Nephron progenitor cell (in vitro differentiated cells): ENCODE measurements at regions not wholly inside any gene's neighbourhood (a gene's known extent, or its start where the extent isn't known, plus 50 kb on each side); places are given as distances from the start of the nearest gene placed in this dataset.

ENCODE experiments used
- DNase-seq: peaks from one replicate; pipeline ENCODE4 v3.0.0; 2021
- H3K27ac Mint-ChIP-seq: 2 replicates; pipeline ENCODE4 v1.8.0; 2021; ENCODE audit warnings: mild to moderate bottlenecking, moderate library complexity, mixed read lengths
- H3K27me3 Mint-ChIP-seq: 2 replicates; pipeline ENCODE4 v1.8.0; 2021; ENCODE audit warnings: mild to moderate bottlenecking, low read depth, mixed read lengths; ENCODE audit not compliant: poor library complexity
- H3K36me3 Mint-ChIP-seq: 2 replicates; pipeline ENCODE4 v1.8.0; 2021; ENCODE audit warnings: low read depth, mixed read lengths
- H3K4me1 Mint-ChIP-seq: 2 replicates; pipeline ENCODE4 v1.8.0; 2021; ENCODE audit warnings: mixed read lengths
- H3K4me3 Mint-ChIP-seq: 2 replicates; pipeline ENCODE4 v1.8.0; 2021; ENCODE audit warnings: mild to moderate bottlenecking, moderate library complexity, mixed read lengths
- H3K9me3 Mint-ChIP-seq: 2 replicates; pipeline ENCODE4 v1.8.0; 2021; ENCODE audit warnings: mild to moderate bottlenecking, moderate library complexity, mixed read lengths
- TF ChIP-seq, protein P1 (sequence below): fragments of 200-600 bp; sonication (generic); IDR thresholded peaks from 2 replicates; pipeline ENCODE4 v1.5.0; 2021; ENCODE audit warnings: antibody characterized with exemption

DNA sequence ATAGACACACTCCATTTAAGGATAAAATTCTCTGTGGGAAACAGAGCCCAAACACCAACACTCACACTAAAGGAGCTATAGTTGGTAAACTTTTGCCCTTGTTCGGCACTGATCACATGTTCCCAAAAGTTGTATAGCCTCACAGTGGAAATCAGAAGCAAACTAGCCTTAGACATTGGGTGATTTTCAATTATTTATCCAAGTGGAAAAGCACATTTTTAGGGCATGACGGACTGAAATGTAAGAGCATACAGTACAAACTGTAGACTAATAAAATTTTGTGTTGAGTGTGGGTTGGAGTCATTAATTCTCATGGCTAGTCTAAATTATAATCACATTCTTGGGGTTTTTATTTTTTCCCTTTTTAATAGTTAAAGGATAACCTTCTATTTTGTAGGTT lies 202.4 kb downstream of the MOXD1 start:
- no peak overlapping the region for H3K4me3 Mint-ChIP-seq
- H3K27ac Mint-ChIP-seq: no peak overlapping the region
- no peaks in the 10 kb centered on the region for H3K9me3 Mint-ChIP-seq
- H3K27me3 Mint-ChIP-seq: no peaks in the 10 kb centered on the region
- peaks cover 4% of the 10 kb centered on the region for H3K4me1 Mint-ChIP-seq
- no peaks in the 10 kb centered on the region for H3K36me3 Mint-ChIP-seq
- no peak for DNase-seq
- TF ChIP-seq, protein P1, sequence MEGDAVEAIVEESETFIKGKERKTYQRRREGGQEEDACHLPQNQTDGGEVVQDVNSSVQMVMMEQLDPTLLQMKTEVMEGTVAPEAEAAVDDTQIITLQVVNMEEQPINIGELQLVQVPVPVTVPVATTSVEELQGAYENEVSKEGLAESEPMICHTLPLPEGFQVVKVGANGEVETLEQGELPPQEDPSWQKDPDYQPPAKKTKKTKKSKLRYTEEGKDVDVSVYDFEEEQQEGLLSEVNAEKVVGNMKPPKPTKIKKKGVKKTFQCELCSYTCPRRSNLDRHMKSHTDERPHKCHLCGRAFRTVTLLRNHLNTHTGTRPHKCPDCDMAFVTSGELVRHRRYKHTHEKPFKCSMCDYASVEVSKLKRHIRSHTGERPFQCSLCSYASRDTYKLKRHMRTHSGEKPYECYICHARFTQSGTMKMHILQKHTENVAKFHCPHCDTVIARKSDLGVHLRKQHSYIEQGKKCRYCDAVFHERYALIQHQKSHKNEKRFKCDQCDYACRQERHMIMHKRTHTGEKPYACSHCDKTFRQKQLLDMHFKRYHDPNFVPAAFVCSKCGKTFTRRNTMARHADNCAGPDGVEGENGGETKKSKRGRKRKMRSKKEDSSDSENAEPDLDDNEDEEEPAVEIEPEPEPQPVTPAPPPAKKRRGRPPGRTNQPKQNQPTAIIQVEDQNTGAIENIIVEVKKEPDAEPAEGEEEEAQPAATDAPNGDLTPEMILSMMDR: no peak

DNA sequence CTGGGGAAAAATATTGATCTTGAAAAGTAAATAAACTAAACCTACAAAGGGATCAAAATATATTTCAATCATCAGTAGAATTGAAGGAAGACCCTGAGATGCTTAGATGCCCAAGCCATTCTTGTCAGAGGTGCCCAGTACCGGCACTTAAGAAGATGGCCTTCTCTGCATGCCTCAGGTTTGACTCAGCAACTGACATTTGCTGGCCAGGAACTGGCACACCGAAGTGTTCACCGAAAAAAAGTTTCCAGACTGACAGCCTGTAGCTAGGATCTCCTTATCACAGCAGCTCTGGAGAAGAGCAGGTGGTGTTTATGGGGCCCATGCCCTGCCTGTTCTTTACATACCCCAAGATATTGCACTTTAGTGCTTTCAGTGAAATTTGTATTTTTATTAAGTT lies 203.2 kb downstream of the MOXD1 start:
- no peaks in the 10 kb centered on the region for H3K9me3 Mint-ChIP-seq
- H3K27me3 Mint-ChIP-seq: no peaks in the 10 kb centered on the region
- H3K27ac Mint-ChIP-seq: no peak overlapping the region
- no peaks in the 10 kb centered on the region for H3K36me3 Mint-ChIP-seq
- no peak overlapping the region for H3K4me3 Mint-ChIP-seq
- H3K4me1 Mint-ChIP-seq: peaks cover 4% of the 10 kb centered on the region
- TF ChIP-seq, protein P1: no peak
- DNase-seq: no peak

DNA sequence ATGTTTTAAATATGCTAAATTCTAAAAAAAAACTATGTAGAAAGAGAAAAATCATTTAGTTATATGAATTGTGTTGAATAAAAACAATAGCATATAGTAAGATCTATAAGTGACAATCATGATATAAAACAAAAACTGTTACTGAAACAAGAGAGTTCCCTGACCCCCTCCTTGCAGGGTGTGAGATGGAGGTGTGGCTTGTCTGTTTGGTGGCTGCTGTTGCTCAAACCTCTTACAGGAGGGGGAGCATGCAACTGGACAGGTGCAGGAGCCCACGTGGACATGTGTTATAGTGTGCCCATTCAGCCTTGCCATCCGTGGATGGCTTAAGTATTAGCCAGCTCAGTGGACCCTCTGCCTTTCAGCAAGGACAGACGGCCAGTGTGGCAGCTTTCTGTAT lies 206.7 kb downstream of the MOXD1 start:
- Mint-ChIP-seq H3K9me3 (no peaks in the 10 kb centered on the region), H3K4me3 (no peak overlapping the region), H3K27me3 (no peaks in the 10 kb centered on the region), H3K36me3 (no peaks in the 10 kb centered on the region), H3K4me1 (no peaks in the 10 kb centered on the region), H3K27ac (no peak overlapping the region)
- DNase-seq: no peak
- TF ChIP-seq, protein P1: no peak

DNA sequence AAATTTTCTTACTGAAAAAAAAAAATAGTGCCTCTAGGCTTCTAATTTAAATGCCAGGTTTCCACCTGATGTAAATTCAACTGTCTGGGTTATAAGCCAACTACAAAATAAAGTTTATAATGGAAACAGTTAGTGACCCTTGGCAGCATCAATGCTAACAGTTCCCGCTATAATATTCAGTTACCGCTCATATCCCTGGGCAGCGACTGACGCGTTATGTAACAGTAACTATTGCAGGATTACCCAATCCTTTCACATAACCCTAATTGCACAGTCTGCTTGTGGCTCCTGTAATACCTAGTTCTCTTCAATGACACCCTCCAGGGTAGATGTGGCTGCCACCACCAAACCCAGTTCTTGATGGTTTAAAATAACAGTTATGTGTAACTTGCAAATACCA lies 208.6 kb downstream of the MOXD1 start:
- DNase-seq: no peak
- Mint-ChIP-seq H3K27me3 (no peaks in the 10 kb centered on the region), H3K36me3 (no peaks in the 10 kb centered on the region), H3K4me3 (no peak overlapping the region), H3K9me3 (no peaks in the 10 kb centered on the region), H3K4me1 (no peaks in the 10 kb centered on the region), H3K27ac (no peak overlapping the region)
- TF ChIP-seq, protein P1: no peak

DNA sequence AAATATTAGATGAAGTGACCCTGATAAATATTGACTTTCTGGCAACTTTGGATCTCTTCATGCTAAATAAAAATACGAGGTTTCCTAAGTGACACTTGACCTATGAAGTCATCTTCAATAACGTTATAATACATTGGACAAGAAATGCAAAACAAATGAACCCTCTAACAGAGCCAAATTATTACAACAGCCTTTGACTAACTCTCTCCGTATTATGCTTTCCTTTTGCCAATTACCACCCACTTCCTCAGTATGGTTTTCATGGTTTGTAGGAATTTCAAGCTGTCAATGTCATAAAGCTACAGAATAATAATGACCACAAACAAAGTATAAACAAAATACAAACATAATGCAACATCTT lies 210.5 kb downstream of the MOXD1 start:
- no peak overlapping the region for H3K27ac Mint-ChIP-seq

More for the DNA sequence above, 210.5 kb downstream of the MOXD1 start:
- H3K9me3 Mint-ChIP-seq: no peaks in the 10 kb centered on the region
- H3K36me3 Mint-ChIP-seq: no peaks in the 10 kb centered on the region
- no peaks in the 10 kb centered on the region for H3K4me1 Mint-ChIP-seq
- no peak overlapping the region for H3K4me3 Mint-ChIP-seq
- DNase-seq: no peak
- H3K27me3 Mint-ChIP-seq: no peaks in the 10 kb centered on the region
- TF ChIP-seq, protein P1: no peak
